ENCODE measurements at regions not wholly inside any gene's neighbourhood (a gene's known extent, or its start where the extent isn't known, plus 50 kb on each side); places are given as distances from the start of the nearest gene placed in this dataset.

DNA sequence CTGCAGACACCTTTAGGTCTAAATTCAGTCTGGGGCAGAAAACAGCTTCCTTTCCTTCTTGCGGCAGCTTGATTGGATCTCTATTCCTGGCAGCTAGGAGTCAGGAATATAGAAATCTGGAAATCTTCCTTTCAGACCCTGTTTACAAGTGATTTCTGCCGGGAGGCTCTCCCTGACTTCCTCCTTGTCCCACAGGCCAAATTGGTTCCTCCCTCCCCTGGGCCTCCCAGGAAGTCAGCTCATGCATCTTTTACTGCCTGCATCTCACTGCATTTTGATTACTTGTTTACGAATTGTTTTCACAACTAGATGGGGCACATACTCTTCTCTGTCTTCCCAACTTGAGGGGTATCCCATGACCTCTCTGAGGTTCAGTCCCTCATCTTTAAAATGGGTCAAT is 206.3 kb downstream of the MAF start:
- Histone ChIP-seq H3K9me3 (no peaks in the 10 kb centered on the region), H3K4me3 (no peak overlapping the region), H3K4me1 (no peaks in the 10 kb centered on the region), H3K36me3 (replicated peaks in 1 of 2; ENCODE audit: insufficient read depth in 1 of 2, low read depth in 2 of 2) (no peaks in the 10 kb centered on the region), H3K27ac (no peak overlapping the region), H3K27me3 (no peaks in the 10 kb centered on the region)
- 60 to 74% methylated on average over 3 of the region's 3 CpGs for WGBS, 2 donors
- TF ChIP-seq, protein P1, sequence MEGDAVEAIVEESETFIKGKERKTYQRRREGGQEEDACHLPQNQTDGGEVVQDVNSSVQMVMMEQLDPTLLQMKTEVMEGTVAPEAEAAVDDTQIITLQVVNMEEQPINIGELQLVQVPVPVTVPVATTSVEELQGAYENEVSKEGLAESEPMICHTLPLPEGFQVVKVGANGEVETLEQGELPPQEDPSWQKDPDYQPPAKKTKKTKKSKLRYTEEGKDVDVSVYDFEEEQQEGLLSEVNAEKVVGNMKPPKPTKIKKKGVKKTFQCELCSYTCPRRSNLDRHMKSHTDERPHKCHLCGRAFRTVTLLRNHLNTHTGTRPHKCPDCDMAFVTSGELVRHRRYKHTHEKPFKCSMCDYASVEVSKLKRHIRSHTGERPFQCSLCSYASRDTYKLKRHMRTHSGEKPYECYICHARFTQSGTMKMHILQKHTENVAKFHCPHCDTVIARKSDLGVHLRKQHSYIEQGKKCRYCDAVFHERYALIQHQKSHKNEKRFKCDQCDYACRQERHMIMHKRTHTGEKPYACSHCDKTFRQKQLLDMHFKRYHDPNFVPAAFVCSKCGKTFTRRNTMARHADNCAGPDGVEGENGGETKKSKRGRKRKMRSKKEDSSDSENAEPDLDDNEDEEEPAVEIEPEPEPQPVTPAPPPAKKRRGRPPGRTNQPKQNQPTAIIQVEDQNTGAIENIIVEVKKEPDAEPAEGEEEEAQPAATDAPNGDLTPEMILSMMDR (IDR thresholded peaks at IDR 0.05), result no peak
- TF ChIP-seq POLR2A (IDR thresholded peaks at IDR 0.05), result no peak
- no peak for DNase-seq
- intact Hi-C loops (cut with DNase I), result no loop called here
- no peak for ATAC-seq

DNA sequence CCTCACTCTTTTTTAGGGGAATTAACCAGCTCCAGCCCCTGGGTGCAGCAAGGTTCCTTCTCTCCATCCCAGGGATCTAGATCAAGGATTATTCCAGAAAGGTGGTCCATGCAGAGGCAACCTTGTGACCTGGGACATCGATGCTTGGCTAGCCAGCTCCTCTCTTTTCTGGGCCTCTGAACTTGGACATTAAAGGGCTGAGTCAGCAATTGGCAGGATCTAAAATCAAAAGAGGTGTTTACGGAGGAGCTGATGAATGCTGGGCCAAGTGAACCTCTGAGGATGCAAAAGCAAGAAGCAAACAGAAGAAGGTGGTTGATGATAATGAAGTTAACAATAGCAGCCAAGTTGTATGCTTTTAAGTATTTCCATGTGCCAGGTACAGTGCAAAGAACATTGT is 207.0 kb downstream of the MAF start:
- no peak for TF ChIP-seq POLR2A (IDR thresholded peaks at IDR 0.05)
- TF ChIP-seq, protein P1 (IDR thresholded peaks at IDR 0.05), result no peak
- Histone ChIP-seq H3K36me3 (replicated peaks in 1 of 2; ENCODE audit: insufficient read depth in 1 of 2, low read depth in 2 of 2) (no peaks in the 10 kb centered on the region), H3K9me3 (no peaks in the 10 kb centered on the region), H3K27ac (no peak overlapping the region), H3K4me3 (no peak overlapping the region), H3K27me3 (no peaks in the 10 kb centered on the region), H3K4me1 (no peaks in the 10 kb centered on the region)
- WGBS, 2 donors, result 91 to 94% methylated on average over 2 of the region's 2 CpGs
- intact Hi-C loops (cut with DNase I), result no loop called here
- ATAC-seq, result no peak
- DNase-seq, result no peak

DNA sequence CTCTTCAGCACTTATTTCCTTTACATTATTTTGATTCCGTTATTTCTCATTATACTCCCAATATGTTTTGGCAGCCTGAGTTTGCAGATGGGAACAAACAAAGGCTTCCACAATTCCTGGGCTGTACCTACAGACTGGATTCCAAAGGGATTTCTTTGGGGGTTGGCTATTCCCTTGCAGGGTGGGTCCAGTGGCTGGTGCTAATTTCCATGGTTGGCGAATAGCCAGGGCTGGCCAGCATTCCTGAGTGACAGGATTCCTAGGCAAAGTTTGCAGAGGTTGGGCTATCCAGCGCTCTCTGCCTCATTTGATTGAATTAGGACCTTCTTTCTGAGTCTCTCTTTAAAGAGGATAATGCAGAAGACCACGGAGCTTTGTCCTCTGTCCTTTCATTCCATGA is 207.4 kb downstream of the MAF start:
- intact Hi-C loops (cut with DNase I), result no loop called here
- Histone ChIP-seq H3K27me3 (no peaks in the 10 kb centered on the region), H3K4me3 (no peak overlapping the region), H3K9me3 (no peaks in the 10 kb centered on the region), H3K4me1 (no peaks in the 10 kb centered on the region), H3K36me3 (replicated peaks in 1 of 2; ENCODE audit: insufficient read depth in 1 of 2, low read depth in 2 of 2) (no peaks in the 10 kb centered on the region), H3K27ac (no peak overlapping the region)
- 50 to 60% methylated on average over 4 of the region's 4 CpGs for WGBS, 2 donors
- DNase-seq (no peak), ATAC-seq (no peak)
- TF ChIP-seq, protein P1 (IDR thresholded peaks at IDR 0.05), result no peak
- TF ChIP-seq POLR2A (IDR thresholded peaks at IDR 0.05), result no peak

DNA sequence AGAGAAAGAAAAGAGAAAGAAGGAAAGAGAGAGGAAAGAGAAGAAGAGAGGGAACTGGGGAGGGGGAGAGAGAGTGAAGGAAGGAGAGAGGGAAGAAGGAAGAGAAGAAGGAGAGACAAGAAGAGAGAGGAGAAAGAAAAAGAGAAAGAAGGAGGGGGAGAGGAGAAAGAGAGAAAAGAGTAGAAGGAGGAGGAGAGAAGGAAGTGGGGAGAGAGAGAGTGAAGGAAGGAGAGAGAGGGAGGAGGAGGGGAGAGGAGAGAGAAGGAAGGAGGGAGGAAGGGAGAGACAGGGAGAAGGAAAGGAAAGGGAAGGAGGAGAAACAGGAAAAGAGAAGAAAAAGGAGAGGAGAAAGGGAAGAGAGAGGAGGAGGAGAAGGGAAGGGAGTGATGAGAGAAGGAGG is 208.5 kb downstream of the MAF start:
- intact Hi-C loops (cut with DNase I), result no loop called here
- H3K27me3 ChIP-seq, result no peaks in the 10 kb centered on the region
- ATAC-seq, result no peak

DNA sequence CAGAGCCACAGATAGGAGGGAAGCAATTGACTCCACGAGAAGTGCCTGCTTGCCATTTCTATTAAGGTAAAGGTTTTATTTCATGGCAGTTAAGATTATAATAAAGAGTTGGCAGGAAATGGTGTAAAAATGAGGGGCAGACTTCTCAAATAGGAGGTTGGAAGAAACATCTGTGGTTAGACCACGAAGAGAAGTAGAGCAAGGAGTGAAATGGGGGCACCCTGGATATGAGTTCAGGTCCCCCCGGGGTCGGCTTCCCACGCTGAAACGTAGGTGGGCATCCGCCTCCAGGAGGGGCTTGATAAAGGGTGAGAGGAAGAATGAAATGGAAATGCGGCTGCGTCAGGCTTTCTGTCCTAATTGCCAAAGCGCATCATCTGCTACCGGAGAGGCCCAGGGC is 209.1 kb downstream of the MAF start:
- WGBS, 2 donors, result 77 to 78% methylated on average over 11 of the region's 11 CpGs
- no peak for TF ChIP-seq POLR2A (IDR thresholded peaks at IDR 0.05)
- TF ChIP-seq, protein P1 (IDR thresholded peaks at IDR 0.05), result no peak
- H3K27me3 ChIP-seq, result no peaks in the 10 kb centered on the region
- ATAC-seq (no peak), DNase-seq (no peak)
- no peaks in the 10 kb centered on the region for H3K4me1 ChIP-seq
- H3K27ac ChIP-seq, result no peak overlapping the region
- intact Hi-C loops (cut with DNase I), result no loop called here
- no peaks in the 10 kb centered on the region for H3K36me3 ChIP-seq (replicated peaks in 1 of 2; ENCODE audit: insufficient read depth in 1 of 2, low read depth in 2 of 2)
- no peak overlapping the region for H3K4me3 ChIP-seq
- H3K9me3 ChIP-seq, result no peaks in the 10 kb centered on the region

More for the DNA sequence above, 208.5 kb downstream of the MAF start:
- no peaks in the 10 kb centered on the region for H3K36me3 ChIP-seq (replicated peaks in 1 of 2; ENCODE audit: insufficient read depth in 1 of 2, low read depth in 2 of 2)
- DNase-seq, result no peak
- no peak overlapping the region for H3K4me3 ChIP-seq
- no peaks in the 10 kb centered on the region for H3K9me3 ChIP-seq
- H3K4me1 ChIP-seq, result no peaks in the 10 kb centered on the region
- no peak overlapping the region for H3K27ac ChIP-seq
- no peak for TF ChIP-seq POLR2A (IDR thresholded peaks at IDR 0.05)
- TF ChIP-seq, protein P1 (IDR thresholded peaks at IDR 0.05), result no peak

All from body of pancreas (tissue), 4 donors.